ENCODE measurements at regions not wholly inside any gene's neighbourhood (a gene's known extent, or its start where the extent isn't known, plus 50 kb on each side); places are given as distances from the start of the nearest gene placed in this dataset.

DNA sequence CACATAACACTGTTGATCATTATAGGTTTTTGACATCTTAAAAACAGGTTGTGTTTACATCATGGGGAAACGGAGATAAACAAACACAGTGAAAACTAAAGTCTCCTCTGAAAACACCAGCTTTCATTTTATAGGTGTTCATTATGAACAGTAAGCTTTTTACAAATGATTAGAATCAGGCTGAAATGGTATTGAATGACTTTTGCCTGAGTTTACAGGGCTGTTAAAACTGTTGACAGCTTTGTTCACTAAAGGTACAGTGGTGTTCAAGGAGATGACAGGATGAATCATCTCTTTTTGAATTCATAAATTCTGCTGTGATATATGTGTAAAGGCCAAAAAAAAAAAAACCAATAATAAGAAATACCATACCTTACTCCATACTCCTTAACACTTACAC lies 184.6 kb upstream of the CNTN5 start:
- TF ChIP-seq, protein P1, sequence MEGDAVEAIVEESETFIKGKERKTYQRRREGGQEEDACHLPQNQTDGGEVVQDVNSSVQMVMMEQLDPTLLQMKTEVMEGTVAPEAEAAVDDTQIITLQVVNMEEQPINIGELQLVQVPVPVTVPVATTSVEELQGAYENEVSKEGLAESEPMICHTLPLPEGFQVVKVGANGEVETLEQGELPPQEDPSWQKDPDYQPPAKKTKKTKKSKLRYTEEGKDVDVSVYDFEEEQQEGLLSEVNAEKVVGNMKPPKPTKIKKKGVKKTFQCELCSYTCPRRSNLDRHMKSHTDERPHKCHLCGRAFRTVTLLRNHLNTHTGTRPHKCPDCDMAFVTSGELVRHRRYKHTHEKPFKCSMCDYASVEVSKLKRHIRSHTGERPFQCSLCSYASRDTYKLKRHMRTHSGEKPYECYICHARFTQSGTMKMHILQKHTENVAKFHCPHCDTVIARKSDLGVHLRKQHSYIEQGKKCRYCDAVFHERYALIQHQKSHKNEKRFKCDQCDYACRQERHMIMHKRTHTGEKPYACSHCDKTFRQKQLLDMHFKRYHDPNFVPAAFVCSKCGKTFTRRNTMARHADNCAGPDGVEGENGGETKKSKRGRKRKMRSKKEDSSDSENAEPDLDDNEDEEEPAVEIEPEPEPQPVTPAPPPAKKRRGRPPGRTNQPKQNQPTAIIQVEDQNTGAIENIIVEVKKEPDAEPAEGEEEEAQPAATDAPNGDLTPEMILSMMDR (IDR thresholded peaks at IDR 0.05): no peak
- no peak for TF ChIP-seq POLR2A (IDR thresholded peaks at IDR 0.05)

All from esophagus squamous epithelium (tissue), 4 donors.